KMS-11 (cell line): ENCODE measurements at regions not wholly inside any gene's neighbourhood (a gene's known extent, or its start where the extent isn't known, plus 50 kb on each side); places are given as distances from the start of the nearest gene placed in this dataset.

Experiments used
- H2AFZ ChIP-seq: fragments of 200-600 bp; sonication (generic); 2 replicates; pipeline ENCODE4 v1.6.1; 2016; ENCODE audit warnings: antibody characterized with exemption, mixed run types, low read depth
- H3K27ac ChIP-seq: fragments of 200-600 bp; sonication (generic); 2 replicates; pipeline ENCODE4 v1.6.1; 2016; ENCODE audit warnings: mild to moderate bottlenecking, mixed run types
- H3K27me3 ChIP-seq: fragments of 200-600 bp; sonication (generic); 2 replicates; pipeline ENCODE4 v1.6.1; 2017; ENCODE audit warnings: mild to moderate bottlenecking, low read depth, mixed run types, moderate library complexity; ENCODE audit not compliant: insufficient read depth
- H3K36me3 ChIP-seq: fragments of 200-600 bp; sonication (generic); 2 replicates; pipeline ENCODE4 v1.6.1; 2017; ENCODE audit warnings: mild to moderate bottlenecking, mixed run types; ENCODE audit not compliant: insufficient read depth
- H3K4me1 ChIP-seq: fragments of 200-600 bp; sonication (generic); 2 replicates; pipeline ENCODE4 v1.6.1; 2016; ENCODE audit warnings: mild to moderate bottlenecking, low read depth, mixed run types; ENCODE audit not compliant: poor library complexity, severe bottlenecking
- H3K4me2 ChIP-seq: fragments of 200-600 bp; sonication (generic); 2 replicates; pipeline ENCODE4 v1.7.0; 2016; ENCODE audit warnings: mild to moderate bottlenecking, mixed run types
- H3K4me3 ChIP-seq: fragments of 200-600 bp; sonication (generic); IDR thresholded peaks from 2 replicates; pipeline ENCODE4 v1.6.1; 2017; ENCODE audit warnings: low read depth, low read length, mixed read lengths; ENCODE audit not compliant: insufficient read depth
- H3K79me2 ChIP-seq: fragments of 200-600 bp; sonication (generic); 2 replicates; pipeline ENCODE4 v1.6.1; 2016; ENCODE audit warnings: low read depth, mixed run types; ENCODE audit not compliant: insufficient read depth
- H3K9ac ChIP-seq: fragments of 200-600 bp; sonication (generic); 2 replicates; pipeline ENCODE4 v1.6.1; 2016; ENCODE audit warnings: mild to moderate bottlenecking, mixed run types
- H4K20me1 ChIP-seq: fragments of 200-600 bp; sonication (generic); 2 replicates; pipeline ENCODE4 v1.6.1; 2016; ENCODE audit warnings: mild to moderate bottlenecking, mixed run types; ENCODE audit not compliant: insufficient read depth
- CTCF ChIP-seq: fragments of 200-600 bp; sonication (generic); conservative IDR thresholded peaks from 2 replicates; pipeline ENCODE4 v1.6.1; 2017; ENCODE audit warnings: low read depth, mild to moderate bottlenecking, antibody characterized with exemption, low read length, moderate library complexity, mixed read lengths

DNA sequence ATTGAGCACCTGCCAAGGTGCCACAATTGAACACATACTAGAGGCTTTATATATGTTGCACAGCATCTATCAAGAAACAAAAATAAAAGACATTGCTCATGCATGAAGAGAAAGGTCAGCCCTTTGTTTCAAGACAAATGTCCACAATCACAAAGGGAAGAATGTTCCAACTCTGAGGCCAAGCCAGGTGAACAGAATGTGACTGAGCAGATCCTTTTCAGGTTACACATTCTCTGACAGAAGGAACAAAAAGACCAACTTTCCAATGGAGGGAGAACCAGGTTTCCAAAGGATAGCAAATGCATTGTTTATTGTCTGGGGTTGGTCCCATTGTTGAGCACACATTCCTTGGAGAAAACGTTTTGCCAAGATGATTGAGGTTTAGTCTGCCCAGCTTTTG is 50.2 kb upstream of the FAM174B start:
- Histone ChIP-seq H2AFZ (peak overlapping the region; percentile 35; the same call in 1 of the 2 replicates), H3K27me3 (no peaks in the 10 kb centered on the region), H3K4me2 (peak overlapping the region; percentile 33; the same call in 1 of the 2 replicates), H4K20me1 (no peaks in the 10 kb centered on the region), H3K4me3 (no peak overlapping the region), H3K9ac (no peak overlapping the region), H3K4me1 (peaks cover 33% of the 10 kb centered on the region), H3K27ac (no peak overlapping the region), H3K36me3 (no peaks in the 10 kb centered on the region), H3K79me2 (no peaks in the 10 kb centered on the region)
- no peak for TF ChIP-seq CTCF

DNA sequence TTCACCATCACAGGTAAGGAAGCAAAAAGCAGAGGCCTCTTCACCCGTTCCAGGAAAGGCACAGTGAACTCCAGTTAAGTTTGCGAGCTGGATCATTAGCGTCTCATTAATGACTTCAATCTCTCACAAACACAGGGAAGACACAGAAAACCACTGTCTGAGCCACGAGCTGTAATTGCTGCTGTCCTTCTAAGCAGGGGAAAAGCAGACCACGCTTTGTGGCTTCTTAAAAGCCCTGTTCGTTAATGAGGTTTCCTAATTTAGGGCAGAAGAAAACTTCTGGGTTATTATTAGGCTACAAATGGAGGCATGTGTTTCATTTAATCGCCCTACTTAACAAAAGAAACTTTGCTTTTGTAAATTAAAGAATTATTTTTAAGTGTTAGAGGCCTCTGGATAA is 50.6 kb upstream of the FAM174B start:
- H3K4me2 ChIP-seq = peak overlapping the region; percentile 33; the same call in 1 of the 2 replicates
- no peak for TF ChIP-seq CTCF
- no peak overlapping the region for H3K4me3 ChIP-seq
- H3K27me3 ChIP-seq = no peaks in the 10 kb centered on the region
- no peaks in the 10 kb centered on the region for H4K20me1 ChIP-seq
- no peaks in the 10 kb centered on the region for H3K36me3 ChIP-seq
- peaks cover 33% of the 10 kb centered on the region for H3K4me1 ChIP-seq
- H3K27ac ChIP-seq = no peak overlapping the region; the same call in 1 of the 2 replicates
- H3K9ac ChIP-seq = no peak overlapping the region
- no peaks in the 10 kb centered on the region for H3K79me2 ChIP-seq
- H2AFZ ChIP-seq = peak overlapping the region; percentile 35; the same call in 1 of the 2 replicates

GRCh38 chr15:92707880-92708551 is 52.4 kb upstream of the FAM174B start:
- Histone ChIP-seq H3K4me3 (no peak overlapping the region), H3K36me3 (no peaks in the 10 kb centered on the region), H3K79me2 (no peaks in the 10 kb centered on the region), H3K9ac (no peak overlapping the region), H2AFZ (no peak overlapping the region), H3K27ac (no peak overlapping the region), H3K27me3 (no peaks in the 10 kb centered on the region), H3K4me1 (peaks cover 33% of the 10 kb centered on the region), H3K4me2 (no peak overlapping the region), H4K20me1 (no peaks in the 10 kb centered on the region)
- no peak for TF ChIP-seq CTCF

GRCh38 chr15:92708635-92709034 is 53.1 kb upstream of the FAM174B start:
- H3K4me2 ChIP-seq = no peak overlapping the region

More at GRCh38 chr15:92708635-92709034, 53.1 kb upstream of the FAM174B start:
- Histone ChIP-seq H3K27ac (no peak overlapping the region), H3K36me3 (no peaks in the 10 kb centered on the region), H3K9ac (no peak overlapping the region), H3K79me2 (no peaks in the 10 kb centered on the region), H2AFZ (no peak overlapping the region), H3K27me3 (no peaks in the 10 kb centered on the region), H3K4me1 (peaks cover 33% of the 10 kb centered on the region), H3K4me3 (no peak overlapping the region), H4K20me1 (no peaks in the 10 kb centered on the region)
- TF ChIP-seq CTCF = no peak
